Sigmoid colon (tissue), 4 donors: ENCODE measurements at regions not wholly inside any gene's neighbourhood (a gene's known extent, or its start where the extent isn't known, plus 50 kb on each side); places are given as distances from the start of the nearest gene placed in this dataset.

ENCODE experiments used
- CTCF ChIP-seq, 4 experiments: fragments of 450-650 bp in 3 of 4; fragments of 200-600 bp in 1 of 4; IDR thresholded peaks; one replicate each; pipeline ENCODE4 v1.5.1; 2016 to 2019; ENCODE audit warnings: antibody characterized with exemption in 4 of 4, mild to moderate bottlenecking in 3 of 4, moderate library complexity in 2 of 4
- EP300 ChIP-seq, 4 donors: sonication (generic); formaldehyde crosslinking; IDR thresholded peaks; one replicate each; pipeline ENCODE4 v1.6.1; 2017; ENCODE audit warnings: antibody characterized with exemption in 4 of 4
- POLR2A ChIP-seq, 2 donors: fragments of 450-650 bp; IDR thresholded peaks; one replicate each; pipeline ENCODE4 v1.6.1; 2016; ENCODE audit warnings: antibody characterized with exemption in 2 of 2, mild to moderate bottlenecking in 2 of 2, moderate library complexity in 2 of 2
- POLR2AphosphoS5 ChIP-seq, 4 donors: sonication (generic); formaldehyde crosslinking; IDR thresholded peaks; one replicate each; pipeline ENCODE4 v1.6.1; 2017; ENCODE audit warnings: antibody characterized with exemption in 4 of 4

DNA sequence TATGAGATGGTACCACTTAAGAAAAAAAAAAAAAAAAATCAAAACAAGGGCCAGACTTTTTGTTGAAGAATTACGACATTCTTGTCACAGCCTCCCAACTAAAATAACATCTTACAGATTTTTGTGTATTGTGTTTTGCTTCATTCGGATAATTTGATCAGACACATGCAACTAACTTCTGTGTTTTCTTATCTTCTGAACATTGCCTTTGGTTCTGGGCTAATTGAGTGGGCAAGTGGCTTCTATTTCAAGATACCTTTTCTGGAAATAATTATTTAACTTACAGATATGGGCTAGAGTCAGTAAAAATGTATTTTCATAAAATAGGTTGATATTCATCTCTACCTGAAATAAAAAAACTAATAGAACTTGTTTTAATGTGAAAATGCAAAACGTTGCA, 165.1 kb downstream of the ANKRD7 start:
- no peak for TF ChIP-seq CTCF (IDR thresholded peaks at IDR 0.05)
- TF ChIP-seq POLR2AphosphoS5 (IDR thresholded peaks at IDR 0.05) = no peak
- no peak for TF ChIP-seq POLR2A (IDR thresholded peaks at IDR 0.05)
- TF ChIP-seq EP300 (IDR thresholded peaks at IDR 0.05) = no peak
